Liver (tissue), 8 donors: ENCODE measurements at regions not wholly inside any gene's neighbourhood (a gene's known extent, or its start where the extent isn't known, plus 50 kb on each side); places are given as distances from the start of the nearest gene placed in this dataset.
"Not testable (repeated sequence)": the region's sequence is repeated elsewhere in the genome, so short reads cannot be mapped to it uniquely, and the experiment has no call there.

Source experiments
- DNase-seq: peaks from one replicate; pipeline ENCODE4 v3.0.0-alpha.2; 2017; ENCODE audit warnings: low spot score
- H3K27ac ChIP-seq, 2 donors: one replicate each; pipeline ENCODE4 v1.7.0; 2013; ENCODE audit warnings: inconsistent platforms in 2 of 2, low read length in 2 of 2, control low read depth in 1 of 2, low read depth in 1 of 2, mild to moderate bottlenecking in 1 of 2
- H3K27me3 ChIP-seq, 4 donors: one replicate each; pipeline versions ENCODE4 v1.6.1 to v1.7.0; 2013; ENCODE audit warnings: low read length in 3 of 4, inconsistent platforms in 1 of 4, mild to moderate bottlenecking in 1 of 4, moderate library complexity in 1 of 4; ENCODE audit not compliant: control insufficient read depth in 4 of 4, insufficient read depth in 4 of 4
- H3K36me3 ChIP-seq, 4 donors: one replicate each; pipeline versions ENCODE4 v1.6.1 to v1.7.0; 2013; ENCODE audit warnings: low read length in 3 of 4, mild to moderate bottlenecking in 3 of 4, low read depth in 1 of 4, moderate library complexity in 1 of 4; ENCODE audit not compliant: control insufficient read depth in 4 of 4, insufficient read depth in 3 of 4
- H3K4me1 ChIP-seq, 4 donors: one replicate each; pipeline versions ENCODE4 v1.6.1 to v1.7.0; 2013; ENCODE audit warnings: low read length in 3 of 4, mild to moderate bottlenecking in 3 of 4, moderate library complexity in 1 of 4; ENCODE audit not compliant: control insufficient read depth in 4 of 4, insufficient read depth in 4 of 4
- H3K4me3 ChIP-seq, 3 donors: one replicate each; pipeline versions ENCODE4 v1.6.1 to v1.7.0; 2013; ENCODE audit warnings: low read length in 3 of 3, control low read depth in 1 of 3, low read depth in 1 of 3, mild to moderate bottlenecking in 1 of 3
- H3K9ac ChIP-seq, 2 donors: one replicate each; pipeline ENCODE4 v1.7.0; 2013; ENCODE audit warnings: low read length in 2 of 2, mild to moderate bottlenecking in 2 of 2, moderate library complexity in 2 of 2, control low read depth in 1 of 2, low read depth in 1 of 2
- H3K9me3 ChIP-seq, 4 donors: one replicate each; pipeline versions ENCODE4 v1.6.1 to v1.7.0; 2013; ENCODE audit warnings: low read length in 3 of 4; ENCODE audit not compliant: control insufficient read depth in 4 of 4
- EGR1 ChIP-seq, 2 donors: IDR thresholded peaks; 2 replicates each; pipeline ENCODE4 v1.6.1; 2016 to 2018; ENCODE audit warnings: antibody characterized with exemption in 2 of 2, low read depth in 2 of 2
- GABPA ChIP-seq, 2 donors: IDR thresholded peaks in 1 of 2; conservative IDR thresholded peaks in 1 of 2; 2 replicates each; pipeline ENCODE4 v1.6.1; 2016; ENCODE audit warnings: antibody characterized with exemption in 2 of 2, mild to moderate bottlenecking in 1 of 2, moderate library complexity in 1 of 2
- HNF4G ChIP-seq: IDR thresholded peaks from 2 replicates; pipeline ENCODE4 v1.6.1; 2016; ENCODE audit warnings: antibody characterized with exemption
- NR2F2 ChIP-seq: IDR thresholded peaks from 2 replicates; pipeline ENCODE4 v1.6.1; 2016; ENCODE audit warnings: antibody characterized with exemption
- RAD21 ChIP-seq, 2 donors: IDR thresholded peaks; 2 replicates each; pipeline ENCODE4 v1.6.1; 2016; ENCODE audit warnings: antibody characterized with exemption in 2 of 2, mild to moderate bottlenecking in 2 of 2
- RXRA ChIP-seq, 2 donors: IDR thresholded peaks; 2 replicates each; pipeline ENCODE4 v1.6.1; 2017 to 2018; ENCODE audit warnings: antibody characterized with exemption in 2 of 2, mild to moderate bottlenecking in 1 of 2
- SP1 ChIP-seq: IDR thresholded peaks from 2 replicates; pipeline ENCODE4 v1.6.1; 2018; ENCODE audit warnings: antibody characterized with exemption, mild to moderate bottlenecking
- WGBS: extraction: QIAGEN DNeasy Blood & Tissue Kit; methylation state at CpG from one replicate; pipeline ENCODE4 v1.1.7; 2013; 5-methylcytosine and 5-hydroxymethylcytosine counted together
- TF ChIP-seq, protein P1 (sequence below): fragments of 150-350 bp; IDR thresholded peaks from 2 replicates; pipeline ENCODE4 v1.5.1; 2017; ENCODE audit warnings: improper control_type of control experiment, low read depth, low read length; ENCODE audit not compliant: missing input control
- TF ChIP-seq, protein P2 (sequence below): IDR thresholded peaks from 2 replicates; pipeline ENCODE4 v1.6.1; 2016; ENCODE audit warnings: antibody characterized with exemption
- TF ChIP-seq, protein P3 (sequence below): IDR thresholded peaks from 2 replicates; pipeline ENCODE4 v1.6.1; 2016; ENCODE audit warnings: antibody characterized with exemption
- TF ChIP-seq, protein P4 (sequence below): IDR thresholded peaks from 2 replicates; pipeline ENCODE4 v1.6.1; 2016; ENCODE audit warnings: antibody characterized with exemption
- donor health status: healthy.
- donor health status: healthy.
- donor health status: healthy.
- donor health status: healthy.
- donor health status: healthy.

DNA sequence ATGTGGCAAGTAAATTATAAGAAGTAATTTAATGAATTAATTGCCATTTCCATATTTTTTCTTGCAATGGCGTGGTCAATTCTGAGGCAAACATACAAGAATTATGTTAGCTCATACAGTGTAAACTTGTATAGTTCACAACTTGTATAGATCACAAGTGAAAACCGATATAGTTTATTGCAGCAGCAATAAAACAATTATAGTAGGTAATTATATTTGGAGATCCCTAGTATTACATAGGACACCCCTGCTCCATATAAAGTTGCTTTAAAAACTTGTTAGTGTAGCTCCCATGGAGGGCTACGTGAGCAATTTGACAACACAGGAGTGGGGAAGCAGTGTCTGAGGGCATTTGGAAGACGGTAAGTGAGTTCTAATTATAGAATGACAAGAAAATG lies 288.2 kb downstream of the SOCS6 start:
- Histone ChIP-seq H3K9ac (no peak overlapping the region), H3K4me3 (no peak overlapping the region), H3K27me3 (no peaks in the 10 kb centered on the region), H3K27ac (no peak overlapping the region), H3K4me1 (no peaks in the 10 kb centered on the region), H3K9me3 (no peaks in the 10 kb centered on the region), H3K36me3 (no peaks in the 10 kb centered on the region)
- TF ChIP-seq SP1: no peak
- TF ChIP-seq RAD21 (IDR thresholded peaks at IDR 0.05): no peak
- no peak for TF ChIP-seq HNF4G
- 78% methylated on average over 4 of the region's 4 CpGs for WGBS
- no peak for DNase-seq

DNA sequence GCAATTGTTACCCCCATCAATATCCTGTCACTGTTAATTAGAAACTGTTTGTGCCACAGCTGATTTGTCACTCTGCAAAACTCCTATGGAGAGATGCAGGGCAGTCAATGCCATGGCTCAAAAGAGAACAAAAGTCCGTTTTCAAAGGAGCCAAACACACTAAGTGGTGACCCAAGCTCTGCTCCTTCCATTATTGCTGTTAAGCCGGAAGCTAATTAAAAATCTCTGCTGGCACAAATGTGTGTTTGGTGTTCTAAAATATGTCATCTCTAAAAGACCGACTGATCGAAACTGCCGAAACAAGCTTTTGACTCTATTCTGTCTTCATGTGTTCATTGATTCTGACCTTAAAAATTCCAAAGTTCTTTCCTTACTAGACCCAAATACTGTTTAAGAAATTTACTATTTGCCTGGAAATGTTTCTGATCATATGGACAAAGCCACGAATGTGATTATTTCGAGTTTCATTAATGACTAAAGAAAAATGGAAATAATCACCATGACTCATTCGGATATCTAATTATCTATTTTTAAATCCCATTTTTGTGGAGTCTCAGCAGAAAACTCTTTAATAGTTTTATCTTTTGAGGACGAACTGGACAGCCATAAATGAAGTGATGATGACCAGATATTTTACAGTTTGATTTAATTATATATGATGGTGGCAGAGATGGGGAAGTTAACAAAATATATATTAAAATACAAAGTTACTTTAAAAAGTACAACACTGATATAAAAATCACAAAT lies 287.6 kb downstream of the SOCS6 start:
- Histone ChIP-seq H3K9ac (no peak overlapping the region), H3K4me1 (no peaks in the 10 kb centered on the region), H3K27me3 (no peaks in the 10 kb centered on the region), H3K27ac (no peak overlapping the region), H3K4me3 (no peak overlapping the region), H3K36me3 (no peaks in the 10 kb centered on the region), H3K9me3 (no peaks in the 10 kb centered on the region)
- no peak for DNase-seq
- TF ChIP-seq, protein P1, sequence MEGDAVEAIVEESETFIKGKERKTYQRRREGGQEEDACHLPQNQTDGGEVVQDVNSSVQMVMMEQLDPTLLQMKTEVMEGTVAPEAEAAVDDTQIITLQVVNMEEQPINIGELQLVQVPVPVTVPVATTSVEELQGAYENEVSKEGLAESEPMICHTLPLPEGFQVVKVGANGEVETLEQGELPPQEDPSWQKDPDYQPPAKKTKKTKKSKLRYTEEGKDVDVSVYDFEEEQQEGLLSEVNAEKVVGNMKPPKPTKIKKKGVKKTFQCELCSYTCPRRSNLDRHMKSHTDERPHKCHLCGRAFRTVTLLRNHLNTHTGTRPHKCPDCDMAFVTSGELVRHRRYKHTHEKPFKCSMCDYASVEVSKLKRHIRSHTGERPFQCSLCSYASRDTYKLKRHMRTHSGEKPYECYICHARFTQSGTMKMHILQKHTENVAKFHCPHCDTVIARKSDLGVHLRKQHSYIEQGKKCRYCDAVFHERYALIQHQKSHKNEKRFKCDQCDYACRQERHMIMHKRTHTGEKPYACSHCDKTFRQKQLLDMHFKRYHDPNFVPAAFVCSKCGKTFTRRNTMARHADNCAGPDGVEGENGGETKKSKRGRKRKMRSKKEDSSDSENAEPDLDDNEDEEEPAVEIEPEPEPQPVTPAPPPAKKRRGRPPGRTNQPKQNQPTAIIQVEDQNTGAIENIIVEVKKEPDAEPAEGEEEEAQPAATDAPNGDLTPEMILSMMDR: no peak
- TF ChIP-seq, protein P2, sequence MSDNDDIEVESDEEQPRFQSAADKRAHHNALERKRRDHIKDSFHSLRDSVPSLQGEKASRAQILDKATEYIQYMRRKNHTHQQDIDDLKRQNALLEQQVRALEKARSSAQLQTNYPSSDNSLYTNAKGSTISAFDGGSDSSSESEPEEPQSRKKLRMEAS: no peak
- TF ChIP-seq RXRA (IDR thresholded peaks at IDR 0.05) (no peak), HNF4G (no peak), RAD21 (IDR thresholded peaks at IDR 0.05) (no peak), EGR1 (IDR thresholded peaks at IDR 0.05; ENCODE audit: low read depth in 2 of 2) (no peak), NR2F2 (no peak), GABPA (IDR thresholded peaks at IDR 0.05 in 1 of 2, conservative IDR thresholded peaks at IDR 0.05 in 1 of 2) (no peak), SP1 (no peak)
- TF ChIP-seq, protein P3, sequence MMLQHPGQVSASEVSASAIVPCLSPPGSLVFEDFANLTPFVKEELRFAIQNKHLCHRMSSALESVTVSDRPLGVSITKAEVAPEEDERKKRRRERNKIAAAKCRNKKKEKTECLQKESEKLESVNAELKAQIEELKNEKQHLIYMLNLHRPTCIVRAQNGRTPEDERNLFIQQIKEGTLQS: no peak
- TF ChIP-seq, protein P4, sequence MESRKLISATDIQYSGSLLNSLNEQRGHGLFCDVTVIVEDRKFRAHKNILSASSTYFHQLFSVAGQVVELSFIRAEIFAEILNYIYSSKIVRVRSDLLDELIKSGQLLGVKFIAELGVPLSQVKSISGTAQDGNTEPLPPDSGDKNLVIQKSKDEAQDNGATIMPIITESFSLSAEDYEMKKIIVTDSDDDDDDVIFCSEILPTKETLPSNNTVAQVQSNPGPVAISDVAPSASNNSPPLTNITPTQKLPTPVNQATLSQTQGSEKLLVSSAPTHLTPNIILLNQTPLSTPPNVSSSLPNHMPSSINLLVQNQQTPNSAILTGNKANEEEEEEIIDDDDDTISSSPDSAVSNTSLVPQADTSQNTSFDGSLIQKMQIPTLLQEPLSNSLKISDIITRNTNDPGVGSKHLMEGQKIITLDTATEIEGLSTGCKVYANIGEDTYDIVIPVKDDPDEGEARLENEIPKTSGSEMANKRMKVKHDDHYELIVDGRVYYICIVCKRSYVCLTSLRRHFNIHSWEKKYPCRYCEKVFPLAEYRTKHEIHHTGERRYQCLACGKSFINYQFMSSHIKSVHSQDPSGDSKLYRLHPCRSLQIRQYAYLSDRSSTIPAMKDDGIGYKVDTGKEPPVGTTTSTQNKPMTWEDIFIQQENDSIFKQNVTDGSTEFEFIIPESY: no peak
- WGBS: 74% methylated on average over 9 of the region's 9 CpGs

DNA sequence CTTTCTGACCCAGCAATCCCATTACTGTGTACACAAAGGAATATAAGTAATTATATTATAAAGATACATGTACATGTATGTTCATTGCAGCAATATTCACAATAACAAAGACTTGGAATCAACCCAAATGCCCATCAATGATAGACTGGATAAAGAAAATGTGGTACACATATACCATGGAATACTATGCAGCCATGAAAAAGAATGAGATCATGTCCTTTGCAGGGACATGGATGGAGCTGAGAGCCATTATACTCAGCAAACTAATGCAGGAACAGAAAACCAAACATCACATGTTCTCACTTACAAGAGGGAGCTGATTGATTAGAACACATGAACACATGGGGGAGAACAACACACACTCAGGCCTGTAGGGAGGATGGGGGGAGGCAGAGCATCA lies 286.1 kb downstream of the SOCS6 start:
- not testable (repeated sequence) for H3K27ac ChIP-seq, H3K4me1 ChIP-seq, H3K36me3 ChIP-seq, H3K27me3 ChIP-seq, H3K4me3 ChIP-seq, DNase-seq, H3K9me3 ChIP-seq, H3K9ac ChIP-seq

DNA sequence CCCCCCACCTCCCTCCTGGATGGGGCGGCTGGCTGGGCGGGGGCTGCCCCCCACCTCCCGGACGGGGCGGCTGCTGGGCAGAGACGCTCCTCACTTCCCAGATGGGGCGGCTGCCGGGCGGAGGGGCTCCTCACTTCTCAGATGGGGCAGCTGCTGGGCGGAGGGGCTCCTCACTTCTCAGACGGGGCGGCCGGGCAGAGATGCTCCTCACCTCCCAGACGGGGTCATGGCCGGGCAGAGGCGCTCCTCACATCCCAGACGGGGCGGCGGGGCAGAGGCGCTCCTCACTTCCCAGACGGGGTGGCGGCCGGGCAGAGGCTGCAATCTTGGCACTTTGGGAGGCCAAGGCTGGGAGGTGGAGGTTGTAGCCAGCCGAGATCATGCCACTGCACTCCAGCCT lies 280.8 kb downstream of the SOCS6 start:
- not testable (repeated sequence) for DNase-seq
- WGBS: 90% methylated on average over 24 of the region's 24 CpGs

More for the DNA sequence above, 280.8 kb downstream of the SOCS6 start:
- not testable (repeated sequence) for H3K9me3 ChIP-seq, H3K27ac ChIP-seq, H3K27me3 ChIP-seq, H3K36me3 ChIP-seq, H3K4me1 ChIP-seq, H3K4me3 ChIP-seq, H3K9ac ChIP-seq
